Tongue (tissue), 2 donors: ENCODE measurements at regions not wholly inside any gene's neighbourhood (a gene's known extent, or its start where the extent isn't known, plus 50 kb on each side); places are given as distances from the start of the nearest gene placed in this dataset. TPM values are rescaled to one million over a fixed set of nuclear protein-coding genes. Genes with fewer than 3 reads are reported as not detected.
"Not testable (repeated sequence)": the region's sequence is repeated elsewhere in the genome, so short reads cannot be mapped to it uniquely, and the experiment has no call there.

ENCODE experiments used
- DNase-seq: peaks from one replicate; pipeline ENCODE4 v3.0.0-alpha.2; 2015
- small RNA-seq: library from RNA; depleted of rRNA; stranded (forward); fragments of <200 nt; gene quantifications from one replicate; pipeline ENCODE3, GENCODE V24; 2014; ENCODE audit warnings: low replicate concordance

DNA sequence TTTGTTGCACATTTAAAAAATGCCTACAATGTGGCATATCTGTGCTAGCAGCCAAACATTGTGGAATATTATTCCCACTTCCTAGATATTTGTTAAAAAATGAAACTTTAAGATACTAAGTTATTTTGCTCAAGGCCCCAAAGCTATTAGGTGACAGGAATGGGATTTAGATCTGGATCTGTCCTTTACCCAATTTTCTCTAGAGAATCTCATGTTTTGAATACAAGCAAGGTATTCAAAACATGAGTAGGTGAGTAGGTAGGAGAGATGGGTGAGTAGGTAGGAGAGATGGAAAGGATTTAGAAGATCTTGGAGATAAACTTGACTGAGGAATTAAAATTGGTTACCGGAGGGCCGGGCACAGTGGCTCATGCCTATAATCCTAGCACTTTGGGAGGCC, 61.2 kb upstream of the AKIRIN2 start:
- DNase-seq, result no peak

DNA sequence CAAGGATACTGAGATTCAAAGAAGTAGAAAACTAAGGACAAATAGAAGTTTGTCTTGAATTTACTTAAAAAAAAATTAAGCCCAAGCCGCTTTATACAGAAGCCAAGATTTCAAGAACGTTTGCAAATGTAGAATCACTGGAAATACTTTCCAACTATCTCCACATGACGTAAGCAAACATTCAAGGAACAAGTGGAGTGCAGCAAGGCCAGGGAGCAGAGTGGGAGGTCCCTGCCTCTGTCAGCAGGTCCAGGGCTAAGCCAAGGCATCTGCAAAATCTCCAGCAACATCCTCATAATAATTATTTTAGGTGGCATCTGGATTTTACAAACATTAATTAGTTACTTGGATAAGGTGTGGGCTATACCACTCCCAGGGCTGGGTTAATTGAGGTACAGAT, 60.1 kb upstream of the AKIRIN2 start:
- DNase-seq, result no peak

DNA sequence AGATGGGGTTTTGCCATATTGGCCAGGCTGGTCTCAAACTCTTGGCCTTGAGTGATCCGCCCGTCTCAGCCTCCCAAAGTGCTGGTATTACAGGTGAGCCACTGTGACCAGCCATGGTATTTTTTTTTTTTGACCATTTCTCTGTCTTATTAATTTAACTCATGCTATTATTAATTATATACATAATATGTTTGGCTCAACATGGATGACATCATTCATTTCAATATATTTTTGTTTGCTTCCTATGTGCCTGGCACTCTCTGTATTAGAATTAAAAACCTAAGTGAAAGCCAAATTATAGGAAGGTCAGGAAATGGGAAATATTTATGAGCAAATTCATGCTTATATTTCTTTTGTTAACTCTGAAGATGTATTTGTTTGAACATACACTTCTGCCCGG, 55.8 kb upstream of the AKIRIN2 start:
- DNase-seq, result no peak

DNA sequence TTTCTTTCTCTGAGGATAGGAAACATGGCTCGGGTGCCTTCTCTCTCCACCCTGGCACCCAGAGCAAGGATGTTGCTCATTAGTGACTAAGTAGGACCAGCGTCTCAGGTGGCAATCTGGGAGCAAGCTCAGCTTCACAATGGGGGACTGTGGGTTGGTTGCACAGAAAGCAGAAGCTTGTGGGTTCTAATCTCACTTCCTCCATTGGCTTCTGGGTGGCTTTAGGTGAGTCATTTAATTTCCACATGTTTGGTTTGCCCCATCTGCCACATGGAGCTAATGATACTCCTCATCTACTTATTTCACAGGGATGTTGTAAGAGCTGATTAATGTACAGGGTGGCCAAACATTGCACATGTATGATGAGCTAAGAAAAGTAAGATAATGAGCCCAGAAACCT, 54.8 kb upstream of the AKIRIN2 start:
- no peak for DNase-seq

- no peak for DNase-seq
Observed at GRCh38 chr6:87755708-87756671, 54.0 kb upstream of the AKIRIN2 start.

- no peak for DNase-seq
Observed at GRCh38 chr6:87754828-87755227, 52.8 kb upstream of the AKIRIN2 start.

- DNase-seq, result no peak
Observed at GRCh38 chr6:87753131-87753685, 51.2 kb upstream of the AKIRIN2 start.

DNA sequence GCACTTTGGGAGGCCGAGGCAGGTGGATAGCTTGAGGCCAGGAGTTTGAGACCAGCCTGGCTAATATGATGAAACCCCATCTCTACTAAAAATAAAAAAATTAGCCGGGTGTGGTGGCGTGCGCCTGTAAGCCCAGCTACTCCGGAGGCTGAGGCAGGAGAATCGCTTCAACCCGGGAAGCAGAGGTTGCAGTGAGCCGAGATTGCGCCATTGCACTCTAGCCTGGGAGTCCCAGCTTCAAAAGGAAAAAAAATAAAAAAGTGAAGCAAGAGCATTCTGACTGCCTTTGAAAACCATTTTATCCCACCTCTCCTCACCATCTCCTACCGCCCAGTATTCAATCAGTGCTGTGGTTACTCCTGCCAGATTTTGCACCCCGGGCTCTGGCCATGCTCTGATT, 50.5 kb upstream of the AKIRIN2 start:
- not testable (repeated sequence) for DNase-seq

Small RNA genes lying in the stretch of these regions (small RNA-seq; reads per million reads assigned to genes)
- not detected for gene RF00019
- not detected for gene RN7SL183P
